K562 (cell line): ENCODE measurements at regions not wholly inside any gene's neighbourhood (a gene's known extent, or its start where the extent isn't known, plus 50 kb on each side); places are given as distances from the start of the nearest gene placed in this dataset. TPM values are rescaled to one million over a fixed set of nuclear protein-coding genes. Genes with fewer than 3 reads are reported as not detected.

ENCODE experiments used
- small RNA-seq: library from RNA; depleted of rRNA; stranded (forward); fragments of <200 nt; gene quantifications from one replicate; pipeline ENCODE3, GENCODE V24; 2014

Small RNA genes in the stretch of these regions (small RNA-seq; reads per million reads assigned to genes)
- gene RNU6-463P: not detected
